SU-DHL-6 (cell line): ENCODE measurements at regions not wholly inside any gene's neighbourhood (a gene's known extent, or its start where the extent isn't known, plus 50 kb on each side); places are given as distances from the start of the nearest gene placed in this dataset.

ENCODE experiments used
- H2AFZ ChIP-seq: fragments of 200-600 bp; sonication (generic); 2 replicates; pipeline ENCODE4 v1.6.1; 2014; ENCODE audit warnings: low read depth, mild to moderate bottlenecking, moderate library complexity, mixed read lengths, antibody characterized with exemption, low read length; ENCODE audit not compliant: severe bottlenecking
- H3F3A ChIP-seq: fragments of 200-600 bp; shearing (Covaris generic); 2 replicates; pipeline ENCODE4 v1.6.0; 2016; ENCODE audit warnings: antibody characterized with exemption, mild to moderate bottlenecking; ENCODE audit not compliant: insufficient read depth
- H3K27ac ChIP-seq: fragments of 200-600 bp; sonication (generic); 2 replicates; pipeline ENCODE4 v1.5.1; 2016; ENCODE audit warnings: low read depth, mild to moderate bottlenecking, low read length, moderate library complexity, mixed read lengths
- H3K27me3 ChIP-seq: fragments of 200-600 bp; sonication (generic), shearing (Covaris generic); 2 replicates; pipeline ENCODE4 v1.6.0; 2014; ENCODE audit warnings: mild to moderate bottlenecking, low read length
- H3K36me3 ChIP-seq: fragments of 200-600 bp; sonication (generic); 2 replicates; pipeline ENCODE4 v1.6.1; 2014; ENCODE audit warnings: mild to moderate bottlenecking, low read length, mixed read lengths
- H3K4me2 ChIP-seq: fragments of 300-600, 200-600 bp; shearing (Covaris generic), sonication (generic); 2 replicates; pipeline ENCODE4 v1.6.0; 2014; ENCODE audit warnings: low read length, low read depth, mild to moderate bottlenecking; ENCODE audit not compliant: poor library complexity, severe bottlenecking
- H3K4me3 ChIP-seq: fragments of 200-600 bp; sonication (generic); 2 replicates; pipeline ENCODE4 v1.5.1; 2014; ENCODE audit warnings: antibody characterized with exemption, low read length, mild to moderate bottlenecking, mixed read lengths; ENCODE audit not compliant: insufficient read depth, poor library complexity, severe bottlenecking
- H3K79me2 ChIP-seq: fragments of 200-600 bp; sonication (generic); 2 replicates; pipeline ENCODE4 v1.6.1; 2014; ENCODE audit warnings: mild to moderate bottlenecking, low read length, moderate library complexity; ENCODE audit not compliant: insufficient read depth
- H3K9ac ChIP-seq: fragments of 200-600 bp; sonication (generic); 2 replicates; pipeline ENCODE4 v1.7.0; 2014; ENCODE audit warnings: mild to moderate bottlenecking, low read length
- H3K9me2 ChIP-seq: fragments of 200-600 bp; sonication (generic); replicated peaks from 2 replicates; pipeline ENCODE4 v1.6.1; 2014; ENCODE audit warnings: low read length; ENCODE audit not compliant: insufficient read depth
- H3K9me3 ChIP-seq: fragments of 200-600 bp; sonication (generic); 2 replicates; pipeline ENCODE4 v1.6.1; 2014; ENCODE audit warnings: low read length, mixed read lengths; ENCODE audit not compliant: insufficient read depth
- H4K20me1 ChIP-seq: fragments of 200-600 bp; sonication (generic); 2 replicates; pipeline ENCODE4 v1.6.1; 2014; ENCODE audit warnings: low read depth, mild to moderate bottlenecking, antibody characterized with exemption, low read length, moderate library complexity, mixed read lengths
- CTCF ChIP-seq: fragments of 200-600 bp; sonication (generic); IDR thresholded peaks from one replicate; pipeline ENCODE4 v1.5.1; 2017; ENCODE audit warnings: antibody characterized with exemption, mild to moderate bottlenecking, low read length, moderate library complexity; ENCODE audit not compliant: insufficient read depth, poor library complexity, severe bottlenecking
- EZH2phosphoT487 ChIP-seq: fragments of 200-600 bp; sonication (generic), shearing (Covaris generic); conservative IDR thresholded peaks from 2 replicates; pipeline ENCODE4 v1.6.1; 2018; ENCODE audit warnings: mild to moderate bottlenecking, antibody characterized with exemption, low read length, moderate library complexity, mixed read lengths

GRCh38 chr4:32855622-32856021 is 2135.5 kb downstream of the PCDH7 start:
- H3K27me3 ChIP-seq = no peaks in the 10 kb centered on the region
- H3K79me2 ChIP-seq = no peaks in the 10 kb centered on the region
- no peaks in the 10 kb centered on the region for H3K36me3 ChIP-seq
- no peak overlapping the region for H3K4me2 ChIP-seq
- H4K20me1 ChIP-seq = no peaks in the 10 kb centered on the region
- no peaks in the 10 kb centered on the region for H3F3A ChIP-seq
- H3K9me2 ChIP-seq = no peaks in the 10 kb centered on the region
- no peak overlapping the region for H3K4me3 ChIP-seq
- H2AFZ ChIP-seq = peak overlapping the region; percentile 41
- no peaks in the 10 kb centered on the region for H3K9me3 ChIP-seq
- no peak overlapping the region for H3K27ac ChIP-seq
- TF ChIP-seq CTCF = no peak
- no peak for TF ChIP-seq EZH2phosphoT487
- H3K9ac ChIP-seq = no peak overlapping the region

- Histone ChIP-seq H3K9me3 (no peaks in the 10 kb centered on the region), H3F3A (no peaks in the 10 kb centered on the region), H3K4me2 (no peak overlapping the region), H4K20me1 (no peaks in the 10 kb centered on the region), H3K4me3 (no peak overlapping the region), H3K27ac (no peak overlapping the region), H3K9ac (no peak overlapping the region), H3K9me2 (no peaks in the 10 kb centered on the region), H3K27me3 (no peaks in the 10 kb centered on the region), H2AFZ (no peak overlapping the region), H3K36me3 (no peaks in the 10 kb centered on the region), H3K79me2 (no peaks in the 10 kb centered on the region)
- TF ChIP-seq EZH2phosphoT487 (no peak), CTCF (no peak)
These were observed 2138.2 kb downstream of the PCDH7 start for GRCh38 chr4:32858361-32858760.

- TF ChIP-seq CTCF (no peak), EZH2phosphoT487 (no peak)
- H4K20me1 ChIP-seq = no peaks in the 10 kb centered on the region
- H3K9me2 ChIP-seq = no peaks in the 10 kb centered on the region
These were observed 2138.8 kb downstream of the PCDH7 start for GRCh38 chr4:32858971-32859370.

GRCh38 chr4:32864713-32865351 is 2144.7 kb downstream of the PCDH7 start:
- no peaks in the 10 kb centered on the region for H4K20me1 ChIP-seq
- no peaks in the 10 kb centered on the region for H3F3A ChIP-seq
- H3K9ac ChIP-seq = no peak overlapping the region
- H3K9me2 ChIP-seq = no peaks in the 10 kb centered on the region
- H3K36me3 ChIP-seq = no peaks in the 10 kb centered on the region
- no peak overlapping the region for H3K27ac ChIP-seq
- no peak overlapping the region for H2AFZ ChIP-seq
- no peak overlapping the region for H3K4me2 ChIP-seq
- no peaks in the 10 kb centered on the region for H3K27me3 ChIP-seq
- H3K4me3 ChIP-seq = no peak overlapping the region
- H3K9me3 ChIP-seq = no peaks in the 10 kb centered on the region
- TF ChIP-seq EZH2phosphoT487 (no peak), CTCF (no peak)
- H3K79me2 ChIP-seq = no peaks in the 10 kb centered on the region

More at GRCh38 chr4:32858971-32859370, 2138.8 kb downstream of the PCDH7 start:
- Histone ChIP-seq H3K9ac (no peak overlapping the region), H3K27me3 (no peaks in the 10 kb centered on the region), H3F3A (no peaks in the 10 kb centered on the region), H3K27ac (no peak overlapping the region), H3K79me2 (no peaks in the 10 kb centered on the region), H3K9me3 (no peaks in the 10 kb centered on the region), H3K36me3 (no peaks in the 10 kb centered on the region), H3K4me2 (no peak overlapping the region), H3K4me3 (no peak overlapping the region), H2AFZ (no peak overlapping the region)
